ENCODE measurements at regions not wholly inside any gene's neighbourhood (a gene's known extent, or its start where the extent isn't known, plus 50 kb on each side); places are given as distances from the start of the nearest gene placed in this dataset.
"Not testable (repeated sequence)": the region's sequence is repeated elsewhere in the genome, so short reads cannot be mapped to it uniquely, and the experiment has no call there.

DNA sequence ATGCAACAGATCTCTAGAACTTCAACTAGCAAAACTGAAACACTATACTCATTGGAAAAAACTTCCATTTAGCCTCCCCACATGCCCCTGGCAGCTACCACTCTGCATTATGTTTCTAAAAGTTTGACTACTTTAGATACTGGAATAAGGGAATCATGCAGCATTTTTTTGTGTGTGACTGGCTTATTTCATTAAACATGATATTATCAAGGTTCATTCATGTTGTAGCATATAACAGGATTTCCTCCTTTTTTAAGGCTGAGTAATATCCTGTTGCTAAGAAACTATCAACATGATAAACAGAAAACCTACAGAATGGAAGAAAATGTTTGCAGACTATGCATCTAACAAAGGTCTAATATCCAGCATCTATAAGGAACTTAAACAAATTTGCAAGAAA is 597.9 kb downstream of the DMRTA1 start:
- in situ Hi-C loops (cut with HindIII; ENCODE audit: low pct_unique_long_range_greater_than_20kb, low sequenced_read_pairs): no loop called here

DNA sequence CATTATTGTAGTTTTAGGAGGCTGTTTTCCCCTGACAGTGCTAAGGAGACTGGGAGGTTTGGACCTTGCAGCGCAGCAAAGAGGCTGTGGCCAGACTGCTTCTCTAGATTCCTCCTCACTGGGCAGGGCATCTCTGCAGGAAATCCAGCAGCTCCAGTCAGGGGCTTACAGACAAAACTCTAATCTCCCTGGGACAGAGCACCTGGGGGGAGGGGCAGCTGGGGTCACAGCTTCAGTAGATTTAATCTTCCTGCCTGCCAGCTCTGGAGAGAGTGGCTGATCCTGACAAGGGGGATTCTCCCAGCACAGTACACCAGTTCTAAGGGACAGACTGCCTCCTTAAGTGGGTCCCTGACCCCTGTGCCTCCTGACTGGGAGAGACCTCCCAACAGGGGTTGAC is 599.4 kb downstream of the DMRTA1 start:
- DNase-seq (ENCODE audit: low read depth); in situ Hi-C loops (cut with HindIII; ENCODE audit: low pct_unique_long_range_greater_than_20kb, low sequenced_read_pairs): not testable (repeated sequence)

More for the DNA sequence above, 597.9 kb downstream of the DMRTA1 start:
- no peak for DNase-seq (ENCODE audit: low read depth)

DNA sequence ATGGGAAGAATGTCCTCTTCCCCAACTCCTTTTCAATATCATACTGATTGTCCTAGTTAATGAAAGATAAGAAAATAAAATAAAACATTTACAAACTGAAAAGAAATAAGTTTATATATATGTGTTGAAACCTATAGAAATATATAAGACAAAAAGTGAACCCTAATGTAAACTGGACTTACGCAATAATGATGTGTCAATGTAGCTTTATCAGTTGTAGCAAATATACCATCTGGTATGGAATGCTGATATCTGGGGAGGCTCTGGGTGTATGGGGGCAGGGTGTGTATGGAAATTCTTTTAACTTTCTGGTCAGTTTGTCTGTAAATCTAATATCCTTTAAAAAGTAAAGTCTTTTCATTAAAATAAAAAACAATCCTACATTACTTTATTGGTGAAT is 603.9 kb downstream of the DMRTA1 start:
- DNase-seq (ENCODE audit: low read depth): no peak
- in situ Hi-C loops (cut with HindIII; ENCODE audit: low pct_unique_long_range_greater_than_20kb, low sequenced_read_pairs): no loop called here

DNA sequence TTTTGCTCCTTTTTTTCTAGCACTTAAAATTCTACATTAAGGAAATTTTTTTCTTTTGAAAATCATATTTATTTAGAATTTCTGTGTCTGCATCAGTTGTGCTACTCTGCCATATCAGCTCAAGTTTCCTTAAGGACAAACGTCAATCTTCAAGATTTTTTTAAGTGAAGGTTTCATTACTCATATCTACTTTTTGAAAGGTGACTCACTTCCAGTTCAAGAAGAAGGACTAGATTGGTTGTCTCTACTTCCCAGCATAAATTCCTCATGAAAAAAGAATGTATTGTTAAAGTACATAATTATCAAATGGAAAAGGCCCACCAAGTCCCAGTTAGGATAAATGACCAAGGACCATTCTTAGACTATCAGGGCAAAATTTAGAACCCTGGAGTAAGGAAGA is 626.5 kb downstream of the DMRTA1 start:
- in situ Hi-C loops (cut with HindIII; ENCODE audit: low pct_unique_long_range_greater_than_20kb, low sequenced_read_pairs): no loop called here
- no peak for DNase-seq (ENCODE audit: low read depth)

DNA sequence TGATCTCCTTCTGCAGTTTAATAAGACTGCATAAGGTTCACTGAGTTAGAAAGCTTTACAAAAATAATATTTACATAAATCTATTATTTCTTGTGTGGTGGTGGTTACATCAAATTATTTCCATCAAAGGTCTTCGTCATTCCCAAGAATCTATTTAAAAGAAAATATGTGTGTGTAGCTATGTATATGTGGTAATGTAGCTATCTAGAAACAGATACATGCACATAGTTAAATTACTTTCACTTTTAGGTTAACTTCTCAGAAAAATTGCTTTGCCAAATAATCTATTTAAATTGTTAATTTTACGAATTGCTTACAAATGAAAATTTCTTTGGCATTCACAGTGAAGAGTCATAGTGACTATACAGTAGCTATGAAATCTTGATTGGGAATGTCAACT is 633.2 kb downstream of the DMRTA1 start:
- no peak for DNase-seq (ENCODE audit: low read depth)
- in situ Hi-C loops (cut with HindIII; ENCODE audit: low pct_unique_long_range_greater_than_20kb, low sequenced_read_pairs): no loop called here

DNA sequence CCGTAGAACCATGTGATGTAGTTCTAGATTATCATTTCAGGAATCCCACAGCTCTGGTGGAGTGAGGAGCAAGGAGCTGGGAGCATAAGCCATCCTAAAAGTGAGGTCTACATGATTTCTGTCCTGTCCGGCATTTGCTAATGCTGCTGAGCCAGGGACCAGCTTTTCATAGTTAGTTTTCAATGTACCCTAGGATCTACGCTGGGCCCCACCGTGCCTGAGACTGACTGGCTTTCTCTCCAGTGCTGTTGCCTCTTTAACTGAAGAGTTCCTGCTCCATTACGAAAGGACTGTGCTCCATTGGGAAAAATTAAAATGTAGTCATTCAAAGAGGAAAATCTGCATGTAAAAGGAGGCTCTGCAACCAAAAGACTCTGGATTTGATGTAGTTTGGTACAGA is 634.8 kb downstream of the DMRTA1 start:
- DNase-seq (ENCODE audit: low read depth): no peak
- in situ Hi-C loops (cut with HindIII; ENCODE audit: low pct_unique_long_range_greater_than_20kb, low sequenced_read_pairs): no loop called here

DNA sequence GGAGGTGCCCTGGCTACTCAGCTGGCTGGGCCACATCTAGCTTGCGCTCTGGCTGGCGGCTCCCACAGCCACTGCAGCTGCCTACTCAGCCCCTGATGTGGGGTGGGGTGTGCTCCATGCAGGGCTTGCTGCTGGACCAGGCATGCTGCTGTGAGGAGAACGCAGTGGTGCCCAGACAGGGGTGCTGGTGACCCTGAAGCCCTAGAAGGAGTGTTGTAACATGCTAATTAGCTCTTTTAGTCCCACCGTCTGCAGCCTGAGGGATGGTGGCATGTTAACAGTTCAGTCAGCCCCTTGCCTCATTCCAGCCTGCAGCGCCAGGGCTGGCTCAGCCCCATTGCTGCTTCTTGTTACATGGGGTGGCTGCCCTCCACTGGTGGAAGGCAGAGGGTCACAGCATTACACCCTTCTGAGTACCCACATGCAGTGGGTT is 642.3 kb downstream of the DMRTA1 start:
- no peak for DNase-seq (ENCODE audit: low read depth)
- in situ Hi-C loops (cut with HindIII; ENCODE audit: low pct_unique_long_range_greater_than_20kb, low sequenced_read_pairs): no loop called here

DNA sequence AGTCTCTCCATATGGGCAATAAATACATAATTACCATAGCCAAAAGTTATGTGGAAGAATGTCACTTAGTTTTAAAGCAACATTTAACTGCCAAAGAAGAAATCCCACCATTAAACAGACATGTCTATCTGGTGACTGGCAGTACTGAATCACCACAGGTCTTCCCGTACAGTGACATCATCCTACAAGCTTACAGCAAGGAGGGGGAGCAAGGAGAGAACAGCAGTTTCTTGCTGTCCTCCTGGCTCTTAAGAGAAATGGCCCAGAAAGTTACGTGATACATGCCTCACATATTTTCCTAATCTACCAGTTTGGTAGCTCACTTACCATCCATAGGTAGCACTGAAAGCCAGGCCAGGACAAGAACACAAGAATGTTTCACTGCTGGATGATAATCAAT is 671.0 kb downstream of the DMRTA1 start:
- in situ Hi-C loops (cut with HindIII; ENCODE audit: low pct_unique_long_range_greater_than_20kb, low sequenced_read_pairs): no loop called here
- no peak for DNase-seq (ENCODE audit: low read depth)

DNA sequence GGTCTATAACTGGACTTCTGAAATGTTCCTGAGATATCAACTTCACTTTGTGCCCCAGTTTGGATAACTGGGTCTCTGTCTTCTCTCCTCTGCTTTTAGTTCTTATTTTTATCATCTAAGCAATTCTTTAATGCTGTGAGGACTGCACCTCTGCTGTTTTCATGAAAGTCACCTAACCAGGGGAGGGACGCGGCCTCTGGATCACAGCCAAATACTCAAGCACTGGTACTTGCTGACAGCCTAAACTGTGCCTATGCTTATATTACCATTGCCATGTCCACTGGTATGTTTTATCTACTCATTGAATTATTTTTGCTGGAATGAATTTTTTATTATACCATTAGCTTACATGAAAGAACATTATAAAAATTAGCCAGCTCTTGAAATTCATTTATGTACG is 674.0 kb downstream of the DMRTA1 start:
- DNase-seq (ENCODE audit: low read depth): no peak
- in situ Hi-C loops (cut with HindIII; ENCODE audit: low pct_unique_long_range_greater_than_20kb, low sequenced_read_pairs): no loop called here

DNA sequence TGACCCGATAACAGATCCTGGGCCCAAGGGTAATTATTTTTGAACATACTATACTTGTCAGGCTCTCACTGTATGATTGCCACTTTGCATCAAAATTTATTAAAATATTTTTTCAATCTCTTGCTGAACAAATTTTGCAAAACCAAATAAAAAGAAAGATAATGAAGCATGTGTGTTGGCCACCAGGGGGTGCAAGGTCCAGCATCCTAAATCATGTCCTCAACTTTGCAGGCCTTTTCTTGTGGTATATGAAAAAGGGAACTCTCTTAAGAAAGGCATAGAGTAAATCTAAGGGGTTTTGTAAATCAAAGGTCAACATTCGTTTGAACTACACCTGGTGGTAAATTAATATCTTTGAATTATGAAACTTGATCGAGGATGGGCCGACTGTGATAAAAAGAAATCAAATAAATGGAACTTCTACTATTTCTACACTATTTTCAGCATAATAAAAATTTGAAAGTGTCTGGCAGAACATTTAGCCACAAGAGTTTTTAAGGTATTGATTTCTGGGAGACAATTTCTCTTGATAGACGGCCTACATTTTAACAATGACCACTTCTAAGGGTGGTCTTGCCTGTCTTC is 676.5 kb downstream of the DMRTA1 start:
- DNase-seq (ENCODE audit: low read depth): no peak
- in situ Hi-C loops (cut with HindIII; ENCODE audit: low pct_unique_long_range_greater_than_20kb, low sequenced_read_pairs): no loop called here

DNA sequence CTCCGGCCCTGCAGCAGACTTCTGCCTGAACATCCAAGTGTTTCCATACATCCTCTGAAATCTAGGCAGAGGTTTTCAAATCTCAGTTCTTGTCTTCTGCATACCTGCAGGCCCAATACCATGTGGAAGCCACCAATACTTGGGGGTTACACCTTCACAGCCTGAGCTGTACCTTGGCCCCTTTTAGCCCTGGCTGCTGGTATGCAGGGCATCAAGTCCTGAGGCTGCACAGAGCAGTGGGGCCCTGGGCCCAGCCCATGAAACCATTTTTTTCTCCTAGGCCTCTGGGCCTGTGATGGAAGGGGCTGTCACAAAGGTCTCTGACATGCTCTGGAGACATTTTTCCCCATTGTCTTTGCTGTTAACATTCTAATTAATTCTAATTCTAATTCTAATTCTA is 680.6 kb downstream of the ELAVL2 start:
- no peak for DNase-seq (ENCODE audit: low read depth)
- in situ Hi-C loops (cut with HindIII; ENCODE audit: low pct_unique_long_range_greater_than_20kb, low sequenced_read_pairs): no loop called here

DNA sequence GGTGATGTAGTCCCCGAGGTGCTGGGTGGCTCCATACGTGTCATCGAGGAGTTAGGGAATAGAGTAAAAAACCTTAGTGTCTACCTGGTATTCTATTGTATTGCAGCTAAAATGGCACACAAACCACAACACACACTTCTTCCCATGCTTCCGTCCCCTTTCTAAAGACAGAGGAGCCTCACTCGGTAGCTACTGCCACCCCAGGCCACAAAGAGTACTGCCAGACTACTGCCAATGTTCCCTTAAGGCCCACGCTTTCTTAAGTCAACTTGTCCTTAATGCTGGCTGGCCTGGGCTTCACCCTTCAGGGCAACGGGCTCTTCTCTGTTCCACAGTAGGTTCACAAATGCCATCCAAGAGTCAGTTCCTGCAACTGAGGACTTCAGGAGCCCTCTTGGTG is 673.0 kb downstream of the ELAVL2 start:
- in situ Hi-C loops (cut with HindIII; ENCODE audit: low pct_unique_long_range_greater_than_20kb, low sequenced_read_pairs): no loop called here
- no peak for DNase-seq (ENCODE audit: low read depth)

DNA sequence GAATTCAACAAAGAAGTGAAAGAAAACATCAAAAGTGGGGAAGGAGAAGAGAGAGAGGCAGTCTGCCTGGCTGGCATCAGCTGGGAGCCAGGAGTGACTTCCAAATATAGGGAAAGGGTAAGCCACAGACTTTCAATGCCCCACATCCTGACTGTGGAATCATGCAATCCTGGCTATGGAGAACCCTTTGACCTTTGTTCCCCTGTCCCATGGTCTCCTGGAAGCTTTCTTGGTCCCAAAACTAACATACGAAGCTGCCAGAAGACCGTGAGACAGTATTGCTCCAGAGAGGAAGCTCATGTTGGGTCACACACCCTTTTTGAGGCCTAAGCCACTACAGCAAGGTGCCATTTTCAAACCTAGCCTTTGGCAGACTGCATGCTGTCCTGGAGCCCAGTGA is 665.5 kb downstream of the ELAVL2 start:
- in situ Hi-C loops (cut with HindIII; ENCODE audit: low pct_unique_long_range_greater_than_20kb, low sequenced_read_pairs): no loop called here
- DNase-seq (ENCODE audit: low read depth): no peak

DNA sequence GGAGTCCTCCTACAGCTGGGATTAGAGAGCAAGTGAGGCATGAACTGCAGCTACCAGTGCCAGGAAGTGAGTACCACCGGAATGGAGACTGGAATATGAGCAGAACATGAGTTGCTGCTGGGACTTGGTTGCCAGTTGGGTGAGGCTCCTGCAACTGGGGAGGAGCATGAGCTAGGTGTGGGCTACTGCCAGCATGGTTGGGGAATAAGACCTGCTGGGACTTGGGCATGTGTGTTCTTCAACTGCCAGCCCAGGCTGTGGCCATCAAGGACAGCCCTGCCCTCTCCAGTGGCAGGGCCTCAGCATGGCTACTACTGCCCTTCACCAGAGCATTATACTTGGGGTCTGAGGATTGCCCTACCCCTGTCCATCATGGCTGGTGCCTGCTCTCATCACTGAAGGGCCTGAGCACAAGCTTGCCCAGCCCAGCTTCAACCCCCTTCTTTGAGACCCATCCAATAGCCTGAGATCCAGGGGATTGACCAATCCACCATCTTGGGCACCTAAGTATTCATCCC is 665.0 kb downstream of the ELAVL2 start:
- in situ Hi-C loops (cut with HindIII; ENCODE audit: low pct_unique_long_range_greater_than_20kb, low sequenced_read_pairs): no loop called here
- no peak for DNase-seq (ENCODE audit: low read depth)

DNA sequence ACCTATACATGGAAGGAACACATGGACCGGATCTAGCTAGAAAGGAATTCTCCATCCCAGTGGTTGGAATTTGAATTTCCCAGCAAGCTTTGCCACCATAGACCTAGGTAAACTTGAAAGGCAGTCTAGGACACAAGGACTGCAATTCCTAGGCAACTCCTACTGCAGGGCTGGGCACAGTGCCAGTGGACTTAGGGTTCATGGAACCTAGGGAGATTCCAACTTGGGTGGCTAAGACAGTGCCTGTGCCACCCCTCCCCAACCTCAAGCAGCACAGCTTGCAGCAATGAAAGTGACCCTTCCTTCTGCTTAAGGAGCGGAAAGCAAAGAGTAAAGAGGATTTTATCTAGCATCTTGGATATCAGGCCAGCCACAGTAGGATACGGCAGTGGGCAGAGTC is 663.3 kb downstream of the ELAVL2 start:
- no peak for DNase-seq (ENCODE audit: low read depth)
- in situ Hi-C loops (cut with HindIII; ENCODE audit: low pct_unique_long_range_greater_than_20kb, low sequenced_read_pairs): no loop called here

DNA sequence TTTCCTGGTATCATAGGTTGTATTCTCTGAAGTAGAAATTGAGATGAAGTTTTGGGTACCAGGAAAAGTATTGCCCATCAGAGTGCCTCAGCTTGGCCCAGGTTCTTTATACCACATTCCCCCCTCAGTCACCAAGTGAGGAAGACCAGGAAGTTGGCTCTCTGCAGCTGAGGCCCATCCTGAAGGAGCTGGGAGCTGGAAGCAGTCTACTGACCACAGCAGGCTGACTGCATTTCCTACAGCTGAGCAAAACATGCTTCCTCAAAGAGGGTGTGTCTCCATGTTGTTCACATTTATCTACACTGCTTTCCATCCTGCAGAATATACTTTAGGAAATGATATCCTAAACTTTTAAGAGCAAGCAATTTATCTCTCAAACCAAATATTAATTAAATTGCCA is 654.6 kb downstream of the ELAVL2 start:
- in situ Hi-C loops (cut with HindIII; ENCODE audit: low pct_unique_long_range_greater_than_20kb, low sequenced_read_pairs): no loop called here
- no peak for DNase-seq (ENCODE audit: low read depth)

DNA sequence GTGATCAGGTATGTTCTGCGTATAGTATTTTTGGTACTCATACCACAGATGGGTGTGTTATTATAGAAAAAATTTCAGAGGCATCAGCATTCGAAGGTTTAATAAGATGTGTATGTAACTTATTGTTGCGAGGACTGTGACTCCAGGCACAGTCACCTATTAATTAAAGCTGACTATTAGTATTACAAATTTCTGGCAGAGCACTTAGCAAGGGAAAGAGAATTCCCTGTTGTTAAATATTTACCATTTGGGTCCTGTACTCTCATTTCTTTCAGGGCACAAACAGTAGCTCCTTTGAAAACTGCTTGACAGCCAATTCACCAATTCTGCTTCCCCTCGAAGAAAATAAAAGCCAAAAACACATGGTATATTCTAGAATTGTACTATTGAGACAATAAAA is 653.8 kb downstream of the ELAVL2 start:
- in situ Hi-C loops (cut with HindIII; ENCODE audit: low pct_unique_long_range_greater_than_20kb, low sequenced_read_pairs): no loop called here
- no peak for DNase-seq (ENCODE audit: low read depth)

DNA sequence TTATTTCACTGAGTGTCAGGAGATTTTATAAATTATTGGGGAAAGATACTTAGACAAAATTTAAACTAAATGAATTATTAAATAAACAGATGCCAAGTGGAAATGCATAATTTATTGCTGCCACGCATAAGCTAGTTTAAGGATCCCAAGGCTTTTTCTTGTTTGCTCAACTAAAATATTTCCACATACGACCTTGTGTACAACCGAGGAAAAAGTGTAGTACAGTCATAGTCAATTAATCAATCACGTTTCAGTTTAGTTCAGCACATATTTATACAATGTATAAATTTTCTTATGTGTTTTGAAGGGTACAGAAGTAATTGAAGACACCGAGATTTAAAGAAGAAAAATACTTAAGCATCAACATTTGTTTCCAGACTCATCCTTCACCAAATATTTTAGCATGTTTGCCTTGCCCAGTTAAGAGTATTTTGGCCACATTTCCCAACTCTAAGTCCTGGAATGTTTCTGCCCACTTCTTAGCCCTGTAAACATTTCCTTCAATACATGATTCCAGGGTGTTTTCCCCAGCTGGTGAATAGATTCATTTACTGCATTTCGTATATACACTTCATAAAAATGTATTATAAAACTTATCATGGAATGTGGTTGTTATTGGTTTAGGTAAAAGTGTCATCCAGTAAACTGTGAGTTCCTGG is 652.9 kb downstream of the ELAVL2 start:
- in situ Hi-C loops (cut with HindIII; ENCODE audit: low pct_unique_long_range_greater_than_20kb, low sequenced_read_pairs): no loop called here

DNA sequence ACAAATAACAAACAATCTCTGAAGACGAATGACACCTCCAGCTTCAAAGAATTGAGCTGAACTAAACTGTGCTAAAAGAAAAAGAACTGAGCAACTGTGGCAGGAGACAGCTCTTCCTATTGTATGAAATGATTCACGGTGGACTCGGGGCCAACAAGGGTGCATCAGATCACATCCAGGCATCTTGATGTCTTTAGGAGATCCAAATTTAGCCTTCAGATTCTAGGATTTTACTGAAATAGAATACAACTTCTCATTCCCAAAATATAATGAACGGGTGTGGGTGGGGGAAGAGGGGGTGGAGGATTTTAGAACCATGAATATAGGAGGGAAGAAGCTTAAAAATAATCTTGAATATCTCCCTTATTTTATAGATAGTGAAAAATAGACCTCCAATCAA is 631.8 kb downstream of the ELAVL2 start:
- in situ Hi-C loops (cut with HindIII; ENCODE audit: low pct_unique_long_range_greater_than_20kb, low sequenced_read_pairs): no loop called here
- DNase-seq (ENCODE audit: low read depth): no peak

More for the DNA sequence above, 652.9 kb downstream of the ELAVL2 start:
- no peak for DNase-seq (ENCODE audit: low read depth)

DNA sequence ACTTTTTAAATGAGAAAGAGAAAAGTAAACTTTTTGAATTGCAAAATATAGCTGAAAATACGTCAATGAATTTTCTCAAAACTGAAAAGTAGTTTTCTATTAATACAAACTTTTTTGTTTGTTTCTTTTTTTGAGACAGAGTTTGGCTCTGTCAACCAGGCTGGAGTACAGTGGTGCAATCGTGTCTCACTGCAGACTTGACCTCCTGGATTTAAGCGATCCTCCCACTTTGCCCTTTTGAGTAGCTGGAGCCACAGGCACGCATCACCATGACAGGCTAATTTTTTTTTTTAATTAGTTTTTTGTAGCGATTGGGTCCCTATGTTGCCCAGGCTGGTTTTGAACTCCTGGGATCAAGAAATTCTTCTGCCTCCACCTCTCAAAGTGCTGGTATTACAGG is 610.4 kb downstream of the ELAVL2 start:
- DNase-seq (ENCODE audit: low read depth): no peak
- in situ Hi-C loops (cut with HindIII; ENCODE audit: low pct_unique_long_range_greater_than_20kb, low sequenced_read_pairs): no loop called here
